ENCODE measurements at regions not wholly inside any gene's neighbourhood (a gene's known extent, or its start where the extent isn't known, plus 50 kb on each side); places are given as distances from the start of the nearest gene placed in this dataset.

DNA sequence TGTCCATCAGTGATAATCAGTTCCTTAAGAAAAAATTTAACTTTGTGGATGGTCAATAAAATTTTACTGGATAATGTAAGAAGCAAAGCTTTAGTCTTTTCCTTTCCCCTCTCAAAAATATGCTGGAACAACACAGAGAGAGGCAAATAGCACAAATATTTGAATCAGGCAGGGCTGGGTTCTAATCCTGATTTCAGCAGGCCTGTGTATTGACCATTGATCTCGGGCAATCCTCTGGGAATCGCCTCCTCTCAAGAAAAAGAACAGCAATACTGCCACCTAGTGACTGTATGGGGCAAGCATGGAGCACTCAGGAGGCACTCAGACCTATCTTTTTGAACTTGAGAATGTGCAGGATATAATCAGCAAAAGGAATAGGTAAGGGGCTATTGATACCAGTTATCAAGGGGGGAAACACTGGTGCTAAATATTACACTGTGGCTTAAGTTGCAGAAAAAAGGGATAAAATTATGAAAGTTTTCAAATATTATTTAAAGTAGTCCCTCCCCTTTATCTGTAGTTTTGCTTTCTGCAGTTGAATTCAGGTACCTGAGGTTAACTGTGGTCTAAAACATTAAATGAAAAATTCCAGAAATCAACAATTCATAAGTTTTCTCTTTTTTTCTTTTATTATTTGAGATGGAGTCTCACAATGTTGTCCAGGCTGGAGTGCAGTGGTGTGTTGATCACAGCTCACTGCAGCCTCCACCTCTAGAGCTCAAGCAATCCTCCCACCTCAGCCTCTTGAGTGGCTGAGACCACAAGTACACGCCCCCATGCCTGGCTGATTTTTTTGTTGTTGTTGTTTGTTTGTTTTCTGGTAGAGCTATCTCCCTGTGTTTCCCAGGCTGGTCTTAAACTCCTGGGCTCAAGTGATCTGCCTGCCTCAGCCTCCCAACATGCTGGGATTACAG is 91.8 kb upstream of the NHSL1 start:
- TF ChIP-seq ARNTL (CRISPR knock-in tag; IDR thresholded peaks at IDR 0.05; ENCODE audit: borderline replicate concordance, low read depth) (no peak), ISL1 (CRISPR knock-in tag; IDR thresholded peaks at IDR 0.05) (no peak), OSR1 (CRISPR knock-in tag; IDR thresholded peaks at IDR 0.05) (no peak), RARB (CRISPR knock-in tag; IDR thresholded peaks at IDR 0.05) (no peak), ZFP30 (CRISPR knock-in tag; IDR thresholded peaks at IDR 0.05) (no peak), PATZ1 (CRISPR knock-in tag; IDR thresholded peaks at IDR 0.05; ENCODE audit: borderline replicate concordance) (no peak), ZNF8 (CRISPR knock-in tag; IDR thresholded peaks at IDR 0.05) (no peak), GLIS3 (CRISPR knock-in tag; IDR thresholded peaks at IDR 0.05) (no peak), TOX (CRISPR knock-in tag; IDR thresholded peaks at IDR 0.05; ENCODE audit: borderline replicate concordance) (no peak), CSDC2 (CRISPR knock-in tag; IDR thresholded peaks at IDR 0.05) (no peak), BACH2 (CRISPR knock-in tag; IDR thresholded peaks at IDR 0.05; ENCODE audit: borderline replicate concordance) (no peak), CREB5 (CRISPR knock-in tag; IDR thresholded peaks at IDR 0.05; ENCODE audit: low read depth) (no peak), TCF4 (CRISPR knock-in tag; IDR thresholded peaks at IDR 0.05; ENCODE audit: borderline replicate concordance) (no peak), ZNF565 (CRISPR knock-in tag; conservative IDR thresholded peaks at IDR 0.05; ENCODE audit: low read depth) (no peak)
